ENCODE measurements at regions not wholly inside any gene's neighbourhood (a gene's known extent, or its start where the extent isn't known, plus 50 kb on each side); places are given as distances from the start of the nearest gene placed in this dataset.

- no peak for TF ChIP-seq MAFK (IDR thresholded peaks at IDR 0.05; ENCODE audit: low read depth, low read length)
- no peak for TF ChIP-seq ATF3 (IDR thresholded peaks at IDR 0.05; ENCODE audit: insufficient read depth, low read depth, low read length)
- TF ChIP-seq BRCA1 (IDR thresholded peaks at IDR 0.05; ENCODE audit: low read depth, low read length) = no peak
Observed at GRCh38 chr2:66041902-66042657, 392.8 kb upstream of the MEIS1 start (continued).
